HG03175 (cell line): ENCODE measurements at regions not wholly inside any gene's neighbourhood (a gene's known extent, or its start where the extent isn't known, plus 50 kb on each side); places are given as distances from the start of the nearest gene placed in this dataset.
"Not testable (repeated sequence)": the region's sequence is repeated elsewhere in the genome, so short reads cannot be mapped to it uniquely, and the experiment has no call there.

Source experiments
- ATAC-seq: cut with Tn5 transposase; IDR thresholded peaks from one replicate; pipeline ENCODE4 v1.9.1; 2021; ENCODE audit warnings: mild to moderate bottlenecking, moderate library complexity; ENCODE audit not compliant: unreplicated experiment

- ATAC-seq, result no peak
Measured at GRCh38 chr6:91281901-91282300, 695.0 kb upstream of the MAP3K7 start.

DNA sequence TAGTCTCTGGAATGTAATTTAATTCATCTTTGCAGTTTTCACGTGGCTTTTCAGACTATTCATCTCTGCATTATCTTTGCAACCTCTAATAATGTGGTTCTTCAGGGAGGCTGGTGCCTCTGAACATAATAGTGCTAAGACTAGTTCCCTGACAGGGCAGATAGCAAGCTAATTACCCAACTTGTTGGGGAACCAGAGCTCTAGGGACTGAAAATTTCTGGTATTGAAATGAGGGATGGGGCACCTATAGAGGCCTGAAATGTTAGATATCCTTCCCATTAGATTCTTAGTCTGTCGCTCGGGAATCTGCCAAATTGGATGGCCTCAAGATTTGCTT is 693.6 kb upstream of the MAP3K7 start:
- ATAC-seq, result no peak

- no peak for ATAC-seq
Measured at GRCh38 chr6:91279740-91280493, 693.0 kb upstream of the MAP3K7 start.

GRCh38 chr6:91278416-91278815 is 691.5 kb upstream of the MAP3K7 start:
- no peak for ATAC-seq

DNA sequence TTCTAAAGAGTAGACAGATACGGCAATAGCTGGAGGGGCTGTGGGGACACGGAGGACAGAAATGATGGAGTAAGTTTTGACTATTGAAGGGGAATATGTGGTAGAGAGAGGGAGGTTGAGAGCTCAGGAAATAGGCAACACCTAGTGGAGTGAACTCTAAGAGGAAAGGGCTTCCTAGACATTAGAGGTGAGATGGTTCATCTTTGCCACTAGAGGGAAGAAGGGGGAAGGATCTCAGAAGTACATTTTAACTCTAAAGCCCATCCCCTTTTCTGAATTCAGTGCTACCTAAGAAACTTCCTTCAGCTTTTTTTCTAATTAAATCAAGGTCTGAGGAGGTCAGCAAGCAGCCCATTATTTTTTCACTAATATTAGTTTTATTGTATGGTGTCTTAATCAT is 689.4 kb upstream of the MAP3K7 start:
- ATAC-seq, result no peak

GRCh38 chr6:91273729-91274128 is 686.9 kb upstream of the MAP3K7 start:
- ATAC-seq, result no peak

- ATAC-seq, result no peak
Measured at GRCh38 chr6:91271807-91272206, 684.9 kb upstream of the MAP3K7 start.

DNA sequence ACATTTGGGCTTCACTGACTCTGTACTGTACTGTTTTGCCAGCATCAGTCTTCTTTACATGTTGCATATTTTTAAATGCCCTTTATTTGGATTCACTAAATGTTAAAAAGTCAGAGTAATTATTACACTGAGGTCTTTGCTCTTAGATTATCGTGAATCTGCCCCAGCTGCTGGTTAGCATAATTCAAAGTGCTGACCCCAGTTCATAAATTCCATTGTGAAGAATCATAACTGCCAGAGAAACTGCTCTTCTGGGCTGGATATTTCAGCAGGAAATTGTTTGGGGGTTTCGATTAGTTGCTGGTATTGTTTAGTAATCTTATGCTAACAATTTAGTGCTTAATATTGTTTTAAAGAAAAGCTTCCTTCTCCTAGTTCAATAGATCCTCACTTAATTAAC is 682.1 kb upstream of the MAP3K7 start:
- no peak for ATAC-seq

GRCh38 chr6:91267246-91267645 is 680.4 kb upstream of the MAP3K7 start:
- no peak for ATAC-seq

- no peak for ATAC-seq
Measured at GRCh38 chr6:91266156-91266555, 679.3 kb upstream of the MAP3K7 start.

DNA sequence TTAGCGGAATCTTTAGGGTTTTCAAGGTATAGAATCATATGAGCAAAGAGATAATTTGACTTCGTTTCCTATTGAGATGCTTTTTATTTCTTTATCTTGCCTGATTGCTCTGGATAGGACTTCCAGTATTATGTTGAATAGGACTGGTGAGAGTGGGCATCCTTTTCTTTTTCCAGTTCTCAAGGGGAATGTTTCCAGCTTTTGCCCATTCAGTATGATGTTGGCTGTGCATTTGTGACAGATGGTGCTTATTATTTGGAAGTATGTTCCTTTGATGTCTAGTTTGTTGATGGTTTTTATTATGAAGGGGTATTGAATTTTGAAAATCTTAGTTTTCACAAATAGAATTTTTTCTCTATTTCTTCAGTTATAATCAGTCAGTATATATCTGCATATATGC is 656.6 kb upstream of the MAP3K7 start:
- ATAC-seq, result no peak

DNA sequence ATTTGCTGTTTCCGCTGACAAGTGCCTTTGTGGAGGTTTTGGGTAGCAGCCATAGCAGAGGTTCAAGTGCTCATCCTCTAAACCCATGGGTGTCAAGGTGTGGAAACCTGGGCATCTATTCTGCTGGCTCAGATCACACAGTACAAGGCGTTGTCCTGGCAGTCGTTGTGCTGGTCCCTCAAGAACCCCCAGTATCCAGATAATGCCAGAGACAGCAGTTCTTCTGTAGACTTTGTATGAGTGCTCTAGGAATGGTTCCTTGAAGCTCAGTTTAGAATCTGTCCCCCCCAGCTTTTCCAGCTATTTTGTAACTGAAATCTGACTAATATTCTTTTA is 655.7 kb upstream of the MAP3K7 start:
- ATAC-seq, result no peak

DNA sequence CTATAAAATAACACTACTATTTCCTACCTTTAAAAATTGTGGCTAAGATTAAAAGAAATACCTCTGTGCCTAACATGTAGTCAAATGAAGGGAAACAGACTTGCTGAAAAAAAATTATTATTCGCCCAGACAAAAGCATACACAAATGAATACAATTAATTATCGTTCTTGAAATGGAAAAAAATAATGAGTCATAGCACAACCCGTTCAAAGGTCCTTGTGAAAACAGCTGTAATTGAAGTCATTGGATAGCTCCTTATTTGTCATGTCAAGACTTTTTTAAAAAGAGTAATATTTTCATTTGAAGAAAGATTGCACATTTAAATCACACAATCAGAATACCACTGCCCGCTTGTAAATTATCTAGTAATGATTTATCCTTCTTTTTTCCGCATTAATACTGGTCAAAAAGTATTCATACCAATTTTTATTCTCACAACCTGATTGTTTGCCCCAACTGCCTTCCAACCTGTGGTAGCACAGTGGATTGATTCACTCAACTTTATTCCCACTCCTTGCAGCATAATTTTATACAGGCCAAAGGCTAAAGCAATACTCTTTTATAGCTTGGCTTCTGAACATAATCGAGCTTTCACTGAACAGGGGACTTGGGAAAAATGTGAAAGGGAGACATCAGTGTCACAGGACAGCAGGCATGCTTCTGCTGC is 655.2 kb upstream of the MAP3K7 start:
- no peak for ATAC-seq

- ATAC-seq, result no peak
Measured at GRCh38 chr6:91240878-91241603, 654.2 kb upstream of the MAP3K7 start.

DNA sequence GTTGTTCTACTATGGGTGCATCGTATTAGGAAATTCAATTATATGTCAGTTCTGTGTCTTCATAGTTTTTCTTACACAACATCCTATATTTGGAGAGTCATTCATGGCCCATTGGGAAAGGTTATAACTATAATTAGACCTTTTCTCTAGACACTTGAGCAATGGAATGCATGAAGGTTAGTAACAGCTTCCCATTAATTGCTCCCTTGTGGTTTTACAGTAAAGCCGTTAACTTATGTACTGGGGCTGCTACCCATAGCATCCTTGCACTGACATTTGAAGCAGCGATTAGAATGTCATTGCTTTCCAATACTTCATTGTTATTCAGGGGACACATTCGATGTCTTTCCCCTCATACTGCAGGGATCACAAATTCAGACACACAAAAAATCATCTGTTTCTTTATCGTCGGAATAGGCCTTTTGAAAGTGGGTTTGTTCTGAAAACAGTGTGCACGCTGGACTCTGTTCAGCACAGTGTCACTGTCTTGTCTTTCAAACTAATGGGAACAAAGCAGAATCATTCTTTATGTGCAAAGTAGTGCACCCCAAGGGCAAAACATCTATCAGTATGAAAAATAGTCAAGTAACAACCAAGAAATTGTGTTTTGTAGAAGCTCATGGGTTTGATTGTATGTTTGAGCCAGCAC is 634.3 kb upstream of the MAP3K7 start:
- no peak for ATAC-seq

- no peak for ATAC-seq
Measured at GRCh38 chr6:91213229-91213901, 626.5 kb upstream of the MAP3K7 start.

- ATAC-seq, result no peak
Measured at GRCh38 chr6:91198588-91199255, 611.9 kb upstream of the MAP3K7 start.

GRCh38 chr6:91196729-91197128 is 609.9 kb upstream of the MAP3K7 start:
- ATAC-seq, result no peak

GRCh38 chr6:91193446-91193845 is 606.6 kb upstream of the MAP3K7 start:
- ATAC-seq, result no peak

- not testable (repeated sequence) for ATAC-seq
Measured at GRCh38 chr6:91190041-91190440, 603.2 kb upstream of the MAP3K7 start.

GRCh38 chr6:91185072-91185471 is 598.2 kb upstream of the MAP3K7 start:
- no peak for ATAC-seq
